ENCODE measurements at regions not wholly inside any gene's neighbourhood (a gene's known extent, or its start where the extent isn't known, plus 50 kb on each side); places are given as distances from the start of the nearest gene placed in this dataset.
A peak's percentile ranks its signal among the peaks of the same experiment; 100 is the strongest.
"Not testable (repeated sequence)": the region's sequence is repeated elsewhere in the genome, so short reads cannot be mapped to it uniquely, and the experiment has no call there.

- no peak for DNase-seq (ENCODE audit: low spot score)
These were observed 66.0 kb downstream of the KBTBD8 start for GRCh38 chr3:67064105-67064504.

GRCh38 chr3:67067251-67067650 is 69.1 kb downstream of the KBTBD8 start:
- DNase-seq (ENCODE audit: low spot score), result no peak

GRCh38 chr3:67072640-67073039 is 74.5 kb downstream of the KBTBD8 start:
- not testable (repeated sequence) for DNase-seq (ENCODE audit: low spot score)

GRCh38 chr3:67073812-67074211 is 75.7 kb downstream of the KBTBD8 start:
- no peak for DNase-seq (ENCODE audit: low spot score)

GRCh38 chr3:67075295-67075694 is 77.2 kb downstream of the KBTBD8 start:
- no peak for DNase-seq (ENCODE audit: low spot score)

GRCh38 chr3:67076607-67077006 is 78.5 kb downstream of the KBTBD8 start:
- DNase-seq (ENCODE audit: low spot score), result no peak

GRCh38 chr3:67077656-67078055 is 79.5 kb downstream of the KBTBD8 start:
- no peak for DNase-seq (ENCODE audit: low spot score)

- DNase-seq (ENCODE audit: low spot score), result no peak
These were observed 84.5 kb downstream of the KBTBD8 start for GRCh38 chr3:67082533-67083024.

- DNase-seq (ENCODE audit: low spot score), result no peak
These were observed 85.2 kb downstream of the KBTBD8 start for GRCh38 chr3:67083277-67083676.

GRCh38 chr3:67087788-67088187 is 89.7 kb downstream of the KBTBD8 start:
- DNase-seq (ENCODE audit: low spot score), result no peak

GRCh38 chr3:67090474-67090873 is 92.4 kb downstream of the KBTBD8 start:
- no peak for DNase-seq (ENCODE audit: low spot score)

GRCh38 chr3:67093305-67093704 is 95.2 kb downstream of the KBTBD8 start:
- no peak for DNase-seq (ENCODE audit: low spot score)

- DNase-seq (ENCODE audit: low spot score), result no peak
These were observed 96.1 kb downstream of the KBTBD8 start for GRCh38 chr3:67094167-67094566.

- DNase-seq (ENCODE audit: low spot score), result no peak
These were observed 96.7 kb downstream of the KBTBD8 start for GRCh38 chr3:67094774-67095173.

- DNase-seq (ENCODE audit: low spot score), result no peak
These were observed 106.3 kb downstream of the KBTBD8 start for GRCh38 chr3:67104388-67104787.

- no peak for DNase-seq (ENCODE audit: low spot score)
These were observed 108.8 kb downstream of the KBTBD8 start for GRCh38 chr3:67106874-67107273.

- peak; percentile 18 for DNase-seq (ENCODE audit: low spot score)
These were observed 111.6 kb downstream of the KBTBD8 start for GRCh38 chr3:67109651-67110204.

- DNase-seq (ENCODE audit: low spot score), result peak; percentile 74
These were observed 115.8 kb downstream of the KBTBD8 start for GRCh38 chr3:67113802-67114407.

- DNase-seq (ENCODE audit: low spot score), result no peak
These were observed 120.0 kb downstream of the KBTBD8 start for GRCh38 chr3:67118122-67118521.

- no peak for DNase-seq (ENCODE audit: low spot score)
These were observed 120.5 kb downstream of the KBTBD8 start for GRCh38 chr3:67118635-67119034.

- DNase-seq (ENCODE audit: low spot score), result no peak
These were observed 125.8 kb downstream of the KBTBD8 start for GRCh38 chr3:67123914-67124313.

- no peak for DNase-seq (ENCODE audit: low spot score)
These were observed 129.1 kb downstream of the KBTBD8 start for GRCh38 chr3:67127254-67127653.

- DNase-seq (ENCODE audit: low spot score), result no peak
These were observed 144.3 kb downstream of the KBTBD8 start for GRCh38 chr3:67142432-67142831.

- DNase-seq (ENCODE audit: low spot score), result no peak
These were observed 147.6 kb downstream of the KBTBD8 start for GRCh38 chr3:67145738-67146137.

Data from LoVo (cell line).